Astrocyte (in vitro differentiated cells and primary cell): ENCODE measurements at regions not wholly inside any gene's neighbourhood (a gene's known extent, or its start where the extent isn't known, plus 50 kb on each side); places are given as distances from the start of the nearest gene placed in this dataset.

Source experiments
- DNase-seq: peaks from one replicate; pipeline ENCODE4 v3.0.0-alpha.2; 2010; ENCODE audit warnings: low read depth
- FAIRE-seq: peaks from 2 replicates; lab custom pipeline; 2011; peaks lifted over from hg19 to GRCh38; lab: Jason Lieb, UNC
- H2AFZ ChIP-seq: 2 replicates; pipeline ENCODE4 v1.6.0; 2012; ENCODE audit warnings: low read depth, low read length, inconsistent platforms
- H3K27ac ChIP-seq: 2 replicates; pipeline ENCODE4 v1.5.1; 2011; ENCODE audit warnings: low read depth, low read length, inconsistent platforms
- H3K27me3 ChIP-seq: 2 replicates; pipeline ENCODE4 v1.6.0; 2011; ENCODE audit warnings: low read length, inconsistent platforms; ENCODE audit not compliant: insufficient read depth
- H3K36me3 ChIP-seq: 2 replicates; pipeline ENCODE4 v1.5.1; 2011; ENCODE audit warnings: low read length, inconsistent platforms; ENCODE audit not compliant: insufficient read depth
- H3K4me1 ChIP-seq: 2 replicates; pipeline ENCODE4 v1.5.1; 2011; ENCODE audit warnings: low read length, inconsistent platforms; ENCODE audit not compliant: insufficient read depth
- H3K4me2 ChIP-seq: 2 replicates; pipeline ENCODE4 v1.6.0; 2012; ENCODE audit warnings: low read length, inconsistent platforms
- H3K4me3 ChIP-seq: 2 replicates; pipeline ENCODE4 v1.5.1; 2011; ENCODE audit warnings: low read depth, mild to moderate bottlenecking, low read length, inconsistent platforms; ENCODE audit not compliant: insufficient read depth
- H3K79me2 ChIP-seq: 2 replicates; pipeline ENCODE4 v1.6.0; 2012; ENCODE audit warnings: mild to moderate bottlenecking, low read length, inconsistent platforms; ENCODE audit not compliant: insufficient read depth
- H3K9ac ChIP-seq: 2 replicates; pipeline ENCODE4 v1.6.0; 2012; ENCODE audit warnings: mild to moderate bottlenecking, low read length, inconsistent platforms
- H3K9me3 ChIP-seq: 2 replicates; pipeline ENCODE4 v1.5.1; 2012; ENCODE audit warnings: low read depth, mild to moderate bottlenecking, low read length, inconsistent platforms; ENCODE audit not compliant: insufficient read depth
- H4K20me1 ChIP-seq: 2 replicates; pipeline ENCODE4 v1.6.0; 2012; ENCODE audit warnings: low read length, inconsistent platforms; ENCODE audit not compliant: insufficient read depth
- H3K27ac Mint-ChIP-seq: one replicate; pipeline ENCODE4 v1.8.0; 2021; ENCODE audit warnings: mild to moderate bottlenecking, mixed read lengths; ENCODE audit not compliant: unreplicated experiment
- H3K27me3 Mint-ChIP-seq: one replicate; pipeline ENCODE4 v1.8.0; 2021; ENCODE audit warnings: low read depth, mixed read lengths; ENCODE audit not compliant: unreplicated experiment
- H3K36me3 Mint-ChIP-seq: one replicate; pipeline ENCODE4 v1.8.0; 2021; ENCODE audit warnings: low read depth, mixed read lengths; ENCODE audit not compliant: unreplicated experiment
- H3K4me1 Mint-ChIP-seq: one replicate; pipeline ENCODE4 v1.8.0; 2021; ENCODE audit warnings: low read depth, mixed read lengths; ENCODE audit not compliant: unreplicated experiment
- H3K4me3 Mint-ChIP-seq: one replicate; pipeline ENCODE4 v1.8.0; 2021; ENCODE audit warnings: mild to moderate bottlenecking, moderate library complexity, mixed read lengths; ENCODE audit not compliant: unreplicated experiment
- H3K9me3 Mint-ChIP-seq: one replicate; pipeline ENCODE4 v1.8.0; 2021; ENCODE audit warnings: mild to moderate bottlenecking, mixed read lengths; ENCODE audit not compliant: unreplicated experiment
- CTCF ChIP-seq: IDR thresholded peaks from 2 replicates; pipeline ENCODE4 v1.5.1; 2011; ENCODE audit warnings: low read depth, mild to moderate bottlenecking, inconsistent platforms, low read length, moderate library complexity; ENCODE audit not compliant: insufficient read depth
- EZH2 ChIP-seq: IDR thresholded peaks from 2 replicates; pipeline ENCODE4 v1.6.1; 2012; ENCODE audit warnings: mild to moderate bottlenecking, low read length, inconsistent platforms; ENCODE audit not compliant: insufficient read depth

- Histone ChIP-seq H2AFZ (no peak overlapping the region), H3K4me1 (no peaks in the 10 kb centered on the region), H3K4me3 (no peak overlapping the region), H3K36me3 (no peaks in the 10 kb centered on the region), H3K79me2 (no peaks in the 10 kb centered on the region), H3K4me2 (no peak overlapping the region), H3K9me3 (peaks cover 13% of the 10 kb centered on the region), H3K9ac (no peak overlapping the region), H3K27me3 (peaks cover 2% of the 10 kb centered on the region), H3K27ac (no peak overlapping the region), H4K20me1 (no peaks in the 10 kb centered on the region)
- no peak for DNase-seq
- no peak for FAIRE-seq
- Mint-ChIP-seq H3K4me1 (peaks cover 7% of the 10 kb centered on the region), H3K4me3 (no peak overlapping the region), H3K36me3 (no peaks in the 10 kb centered on the region), H3K9me3 (no peaks in the 10 kb centered on the region), H3K27me3 (peaks cover 37% of the 10 kb centered on the region), H3K27ac (no peak overlapping the region)
- TF ChIP-seq EZH2 (no peak), CTCF (no peak)
Measured at GRCh38 chr22:49452362-49452946, 375.2 kb downstream of the BRD1 start.

GRCh38 chr22:49451070-49451840 is 376.4 kb downstream of the BRD1 start:
- Mint-ChIP-seq H3K9me3 (no peaks in the 10 kb centered on the region), H3K4me3 (no peak overlapping the region)
- TF ChIP-seq CTCF: no peak
- TF ChIP-seq EZH2: no peak

GRCh38 chr22:49450498-49450897 is 377.2 kb downstream of the BRD1 start:
- DNase-seq (no peak), FAIRE-seq (no peak)
- no peak overlapping the region for H3K4me3 ChIP-seq
- H3K4me3 Mint-ChIP-seq: peak overlapping the region; percentile 40
- H3K9me3 Mint-ChIP-seq: no peaks in the 10 kb centered on the region
- no peaks in the 10 kb centered on the region for H3K79me2 ChIP-seq
- no peaks in the 10 kb centered on the region for H4K20me1 ChIP-seq
- H3K27me3 ChIP-seq: peaks cover 2% of the 10 kb centered on the region
- no peak overlapping the region for H3K27ac ChIP-seq
- H3K4me1 Mint-ChIP-seq: peaks cover 7% of the 10 kb centered on the region
- no peak overlapping the region for H2AFZ ChIP-seq
- no peak overlapping the region for H3K4me2 ChIP-seq
- no peak overlapping the region for H3K9ac ChIP-seq
- H3K36me3 ChIP-seq: no peaks in the 10 kb centered on the region
- peak overlapping the region; percentile 50 for H3K27ac Mint-ChIP-seq
- H3K4me1 ChIP-seq: no peaks in the 10 kb centered on the region
- peaks cover 42% of the 10 kb centered on the region for H3K27me3 Mint-ChIP-seq
- no peak for TF ChIP-seq EZH2
- H3K9me3 ChIP-seq: peaks cover 12% of the 10 kb centered on the region
- H3K36me3 Mint-ChIP-seq: no peaks in the 10 kb centered on the region

More at GRCh38 chr22:49451070-49451840, 376.4 kb downstream of the BRD1 start:
- peaks cover 13% of the 10 kb centered on the region for H3K9me3 ChIP-seq
- no peak overlapping the region for H3K4me2 ChIP-seq
- peaks cover 7% of the 10 kb centered on the region for H3K4me1 Mint-ChIP-seq
- no peak overlapping the region for H3K9ac ChIP-seq
- H2AFZ ChIP-seq: no peak overlapping the region
- H3K36me3 ChIP-seq: no peaks in the 10 kb centered on the region
- H3K27ac ChIP-seq: no peak overlapping the region
- H3K27me3 Mint-ChIP-seq: peaks cover 39% of the 10 kb centered on the region
- H3K4me3 ChIP-seq: no peak overlapping the region
- DNase-seq: no peak
- H3K36me3 Mint-ChIP-seq: no peaks in the 10 kb centered on the region
- H4K20me1 ChIP-seq: no peaks in the 10 kb centered on the region
- H3K79me2 ChIP-seq: no peaks in the 10 kb centered on the region
- H3K27me3 ChIP-seq: peaks cover 2% of the 10 kb centered on the region
- H3K4me1 ChIP-seq: no peaks in the 10 kb centered on the region
- no peak overlapping the region for H3K27ac Mint-ChIP-seq
- FAIRE-seq: no peak
